ENCODE measurements at regions not wholly inside any gene's neighbourhood (a gene's known extent, or its start where the extent isn't known, plus 50 kb on each side); places are given as distances from the start of the nearest gene placed in this dataset.

- no peak for TF ChIP-seq CTCF (IDR thresholded peaks at IDR 0.05)
- no peak overlapping the region for H3K27ac ChIP-seq
- H3K36me3 ChIP-seq: no peaks in the 10 kb centered on the region
- no peaks in the 10 kb centered on the region for H3K4me1 ChIP-seq
- H3K4me3 ChIP-seq: no peak overlapping the region
- intact Hi-C loops (cut with DNase I; ENCODE audit: low total_unique reads): no loop called here
- H3K9me3 ChIP-seq: no peaks in the 10 kb centered on the region
- peaks cover 0 to 13% of the 10 kb centered on the region in 2 donors for H3K27me3 ChIP-seq
- DNase-seq: no peak
Observed at GRCh38 chr13:112246731-112247470, 129.3 kb upstream of the SPACA7 start.

- no peak for TF ChIP-seq CTCF (IDR thresholded peaks at IDR 0.05)
- Histone ChIP-seq H3K36me3 (no peaks in the 10 kb centered on the region), H3K4me1 (no peaks in the 10 kb centered on the region), H3K27me3 (peaks cover 0 to 13% of the 10 kb centered on the region in 2 donors), H3K4me3 (no peak overlapping the region), H3K27ac (no peak overlapping the region), H3K9me3 (no peaks in the 10 kb centered on the region)
- no peak for DNase-seq
- intact Hi-C loops (cut with DNase I; ENCODE audit: low total_unique reads): no loop called here
Observed at GRCh38 chr13:112247471-112248405, 128.4 kb upstream of the SPACA7 start.

GRCh38 chr13:112248406-112248760 lies 127.8 kb upstream of the SPACA7 start:
- DNase-seq: no peak
- no peak for TF ChIP-seq CTCF (IDR thresholded peaks at IDR 0.05)
- intact Hi-C loops (cut with DNase I; ENCODE audit: low total_unique reads): no loop called here

DNA sequence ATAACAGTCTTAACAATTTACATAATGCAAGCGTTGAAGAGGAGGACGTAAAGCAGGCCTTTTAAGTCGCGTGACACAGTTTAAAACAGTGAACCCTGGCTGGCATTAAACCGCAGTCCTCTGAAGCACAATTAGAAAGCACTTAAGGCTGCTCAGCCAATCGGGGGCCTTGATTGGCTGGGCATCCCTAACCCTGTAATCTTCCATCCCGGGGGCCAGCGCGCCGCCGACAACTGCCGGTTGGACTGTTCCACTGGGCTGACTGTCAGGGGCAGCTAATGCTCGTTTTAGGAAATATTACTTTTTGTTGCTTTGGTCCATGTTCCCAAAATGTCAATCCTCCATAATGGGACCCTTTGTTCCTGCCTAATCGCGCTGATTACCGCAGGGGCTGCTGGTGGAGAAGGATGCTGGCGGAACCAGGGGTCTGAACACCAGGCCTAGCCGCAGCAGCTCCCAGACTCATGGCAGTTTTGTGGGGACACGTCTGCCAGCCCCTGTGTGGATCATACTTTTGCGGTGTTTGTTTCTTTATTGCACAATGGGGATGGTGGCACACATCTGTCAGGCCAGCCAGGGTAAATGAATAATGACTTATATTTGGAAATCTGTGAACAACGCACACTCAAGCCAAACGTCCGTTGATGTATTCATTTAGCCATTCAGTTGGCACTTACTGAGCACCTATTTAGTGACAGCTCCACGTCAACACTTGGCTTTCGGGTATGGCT lies 127.1 kb upstream of the SPACA7 start:
- TF ChIP-seq CTCF (IDR thresholded peaks at IDR 0.05): no peak
- H3K36me3 ChIP-seq: no peaks in the 10 kb centered on the region
- H3K27ac ChIP-seq: no peak overlapping the region
- H3K4me1 ChIP-seq: no peaks in the 10 kb centered on the region
- H3K27me3 ChIP-seq: peaks cover 0 to 13% of the 10 kb centered on the region in 2 donors
- no peak overlapping the region for H3K4me3 ChIP-seq
- intact Hi-C loops (cut with DNase I; ENCODE audit: low total_unique reads): no loop called here
- no peak for DNase-seq
- H3K9me3 ChIP-seq: no peaks in the 10 kb centered on the region

More at GRCh38 chr13:112248406-112248760, 127.8 kb upstream of the SPACA7 start:
- Histone ChIP-seq H3K27me3 (peaks cover 0 to 13% of the 10 kb centered on the region in 2 donors), H3K36me3 (no peaks in the 10 kb centered on the region), H3K4me3 (no peak overlapping the region), H3K4me1 (no peaks in the 10 kb centered on the region), H3K27ac (no peak overlapping the region), H3K9me3 (no peaks in the 10 kb centered on the region)

All from tibial artery (tissue), 4 donors.